IMR-90 (cell line): ENCODE measurements at regions not wholly inside any gene's neighbourhood (a gene's known extent, or its start where the extent isn't known, plus 50 kb on each side); places are given as distances from the start of the nearest gene placed in this dataset.

Source experiments
- ATAC-seq: fragments of 200-7000 bp; cut with Tn5 transposase; 2 replicates; pipeline ENCODE4 v1.9.1; 2020; ENCODE audit warnings: low read depth, mild to moderate bottlenecking, moderate library complexity
- BruUV-seq: library from RNA; stranded (reverse); fragments of 400-500 nt; replicated peaks from 2 replicates; lab custom pipeline; 2021; lab: Mats Ljungman, UMichigan
- CTCF ChIA-PET: fragments of 300-600 bp; formaldehyde crosslinking; extraction: SDS; loops from one replicate; lab custom pipeline; 2021; ENCODE audit warnings: antibody characterized with exemption; lab: Yijun Ruan, JAX
- POLR2A ChIA-PET: fragments of 300-600 bp; sonication (Branson Sonifier 250); formaldehyde crosslinking; loops from one replicate; lab custom pipeline; 2022; ENCODE audit warnings: antibody characterized with exemption; ENCODE audit not compliant: unreplicated experiment; lab: Charles Lee
- DNase-seq: peaks from one replicate; pipeline ENCODE4 v3.0.0; 2013
- H2AFZ ChIP-seq: replicated peaks from 2 replicates; pipeline ENCODE3; 2013; ENCODE audit warnings: low read length, mild to moderate bottlenecking; ENCODE audit not compliant: poor library complexity
- H2AK5ac ChIP-seq: 2 replicates; pipeline ENCODE4 v1.6.1; 2013; ENCODE audit warnings: low read depth, low read length, inconsistent platforms
- H2AK9ac ChIP-seq: replicated peaks from 2 replicates; pipeline ENCODE3; 2013; ENCODE audit warnings: mild to moderate bottlenecking, low read depth, low read length, moderate library complexity; ENCODE audit not compliant: poor library complexity
- H2BK120ac ChIP-seq: 2 replicates; pipeline ENCODE4 v1.6.1; 2013; ENCODE audit warnings: low read depth, low read length, inconsistent platforms
- H2BK15ac ChIP-seq: 3 replicates; pipeline ENCODE4 v1.6.1; 2013; ENCODE audit warnings: low read depth, low read length, inconsistent platforms
- H2BK20ac ChIP-seq: 2 replicates; pipeline ENCODE4 v1.6.1; 2013; ENCODE audit warnings: low read depth, mild to moderate bottlenecking, inconsistent platforms, low read length, moderate library complexity
- H2BK5ac ChIP-seq: 2 replicates; pipeline ENCODE4 v1.6.1; 2013; ENCODE audit warnings: mild to moderate bottlenecking, low read depth, low read length, inconsistent platforms; ENCODE audit not compliant: poor library complexity, severe bottlenecking
- H3K14ac ChIP-seq: replicated peaks from 2 replicates; pipeline ENCODE4 v1.6.1; 2013; ENCODE audit warnings: low read depth, low read length, inconsistent platforms
- H3K18ac ChIP-seq: 2 replicates; pipeline ENCODE4 v1.6.1; 2013; ENCODE audit warnings: low read depth, low read length, control low read depth
- H3K23ac ChIP-seq: 2 replicates; pipeline ENCODE4 v1.6.1; 2013; ENCODE audit warnings: low read depth, low read length, inconsistent platforms
- H3K27ac ChIP-seq: 2 replicates; pipeline ENCODE4 v1.5.1; 2013; ENCODE audit warnings: mild to moderate bottlenecking, control low read depth, low read length; ENCODE audit not compliant: insufficient read depth
- H3K27me3 ChIP-seq: 2 replicates; pipeline ENCODE4 v1.6.1; 2013; ENCODE audit warnings: low read length; ENCODE audit not compliant: control insufficient read depth, insufficient read depth
- H3K36me3 ChIP-seq: 2 replicates; pipeline ENCODE4 v1.6.1; 2013; ENCODE audit warnings: low read length, mixed read lengths; ENCODE audit not compliant: control insufficient read depth, insufficient read depth
- H3K4ac ChIP-seq: 2 replicates; pipeline ENCODE4 v1.6.1; 2013; ENCODE audit warnings: low read depth, low read length, inconsistent platforms
- H3K4me1 ChIP-seq: 2 replicates; pipeline ENCODE4 v1.6.1; 2013; ENCODE audit warnings: low read length, mixed read lengths; ENCODE audit not compliant: control insufficient read depth, insufficient read depth
- H3K4me2 ChIP-seq: 2 replicates; pipeline ENCODE4 v1.6.1; 2013; ENCODE audit warnings: low read depth, mild to moderate bottlenecking, control low read depth, low read length, moderate library complexity
- H3K4me3 ChIP-seq: 2 replicates; pipeline ENCODE4 v1.5.1; 2013; ENCODE audit warnings: low read depth, mild to moderate bottlenecking, control low read depth, low read length, moderate library complexity; ENCODE audit not compliant: insufficient read depth
- H3K56ac ChIP-seq: 2 replicates; pipeline ENCODE4 v1.6.1; 2013; ENCODE audit warnings: low read length, inconsistent platforms; ENCODE audit not compliant: insufficient read depth; ENCODE audit errors: extremely low read depth
- H3K79me1 ChIP-seq, 2 experiments: 2 replicates each; pipeline ENCODE4 v1.6.1; 2013; ENCODE audit warnings: low read length in 2 of 2, inconsistent platforms in 1 of 2, low read depth in 1 of 2
- H3K9ac ChIP-seq: 2 replicates; pipeline ENCODE4 v1.6.1; 2013; ENCODE audit warnings: low read depth, low read length, control low read depth
- H3K9me1 ChIP-seq: 2 replicates; pipeline ENCODE4 v1.6.1; 2013; ENCODE audit warnings: low read length, inconsistent platforms; ENCODE audit not compliant: insufficient read depth
- H3K9me3 ChIP-seq: 2 replicates; pipeline ENCODE4 v1.6.1; 2013; ENCODE audit warnings: low read length; ENCODE audit not compliant: control insufficient read depth, insufficient read depth
- H4K20me1 ChIP-seq: 2 replicates; pipeline ENCODE4 v1.6.1; 2013; ENCODE audit warnings: low read length, inconsistent platforms; ENCODE audit not compliant: insufficient read depth
- H4K5ac ChIP-seq: 2 replicates; pipeline ENCODE4 v1.6.1; 2013; ENCODE audit warnings: mild to moderate bottlenecking, low read depth, low read length, control low read depth
- H4K8ac ChIP-seq, 2 experiments: 2 replicates each; pipeline ENCODE4 v1.6.1; 2013; ENCODE audit warnings: low read depth in 2 of 2, low read length in 2 of 2, control low read depth in 1 of 2, inconsistent platforms in 1 of 2
- H4K91ac ChIP-seq: 2 replicates; pipeline ENCODE4 v1.6.1; 2013; ENCODE audit warnings: low read depth, low read length, inconsistent platforms; ENCODE audit not compliant: insufficient read depth
- CEBPB ChIP-seq: IDR thresholded peaks from 2 replicates; pipeline ENCODE4 v1.6.1; 2012; ENCODE audit warnings: low read depth, low read length, improper control_type of control experiment
- FOS ChIP-seq: fragments of 150-350 bp; IDR thresholded peaks from 2 replicates; pipeline ENCODE4 v1.6.1; 2016; ENCODE audit warnings: low read depth, low read length
- RFX5 ChIP-seq: IDR thresholded peaks from 2 replicates; pipeline ENCODE4 v1.8.0; 2012; ENCODE audit warnings: low read depth, mild to moderate bottlenecking, low read length, moderate library complexity
- SMC3 ChIP-seq: fragments of 150-350 bp; IDR thresholded peaks from 2 replicates; pipeline ENCODE4 v1.6.1; 2016; ENCODE audit warnings: low read depth, mild to moderate bottlenecking, antibody characterized with exemption, low read length, moderate library complexity
- WGBS, 2 experiments: methylation state at CpG; one replicate each; pipeline versions ENCODE4 v1.1.5 to v1.1.7; 2013; ENCODE audit warnings: missing lambda C conversion rate in 2 of 2; ENCODE audit not compliant: insufficient read length in 1 of 2; ENCODE audit errors: extremely low coverage in 2 of 2; 5-methylcytosine and 5-hydroxymethylcytosine counted together
- dilution Hi-C: fragments of 300-500 bp; cut with HindIII; formaldehyde crosslinking; loops from one replicate; pipeline ENCODE4 v1.14.3; 2018; ENCODE audit warnings: low sequenced_read_pairs; ENCODE audit not compliant: unreplicated experiment
- in situ Hi-C: fragments of 300-500 bp; cut with MboI; formaldehyde crosslinking; loops from 3 replicates; pipeline ENCODE4 v1.14.3; 2019; ENCODE audit warnings: low sequenced_read_pairs, inconsistent platforms, mixed read lengths
- intact Hi-C: fragments of 100-400 bp; cut with micrococcal nuclease; formaldehyde crosslinking; loops from 2 replicates; pipeline ENCODE4 v1.10.0; 2022
- TF ChIP-seq, protein P1 (sequence below): fragments of 150-350 bp; IDR thresholded peaks from 2 replicates; pipeline ENCODE4 v1.6.1; 2017; ENCODE audit warnings: mild to moderate bottlenecking, antibody characterized with exemption, low read length, low read depth

DNA sequence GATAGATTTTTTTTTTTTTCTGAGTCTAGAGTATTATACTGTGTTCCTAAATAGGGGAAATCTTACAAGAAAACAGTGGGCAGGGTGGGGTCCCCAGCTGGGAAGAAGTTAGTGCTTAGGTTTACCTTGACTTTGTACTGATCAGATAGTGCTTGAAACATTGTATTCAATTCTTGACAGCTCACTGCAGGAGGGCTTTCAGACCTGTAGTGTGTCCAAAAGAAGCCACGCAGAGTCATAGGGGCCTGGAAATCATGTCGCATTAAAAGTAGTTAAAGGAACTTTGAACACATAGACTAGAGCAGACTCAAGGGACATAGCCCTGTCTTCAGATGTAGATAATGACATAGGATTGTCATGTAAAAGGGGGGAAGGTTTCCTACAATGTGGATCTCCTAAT is 215.4 kb upstream of the NR4A3 start:
- Histone ChIP-seq H3K18ac (no peak overlapping the region), H4K20me1 (no peaks in the 10 kb centered on the region), H3K4me3 (no peak overlapping the region), H2BK15ac (no peak overlapping the region), H3K27me3 (peaks cover 15% of the 10 kb centered on the region), H4K8ac (no peak overlapping the region), H3K79me1 (no peaks in the 10 kb centered on the region), H2BK120ac (no peak overlapping the region), H2AFZ (no peak overlapping the region), H3K4me1 (no peaks in the 10 kb centered on the region), H3K9me1 (no peaks in the 10 kb centered on the region), H2AK9ac (no peak overlapping the region), H2BK20ac (no peak overlapping the region), H4K5ac (no peak overlapping the region), H3K9me3 (0 out of 2 replicates have a peak, but pooled peaks cover 2% of the 10 kb centered on the region), H2AK5ac (no peak overlapping the region), H3K14ac (no peak overlapping the region), H3K23ac (no peak overlapping the region), H3K56ac (no peak overlapping the region), H3K4ac (no peak overlapping the region), H3K4me2 (no peak overlapping the region), H4K91ac (no peak overlapping the region), H3K27ac (no peak overlapping the region), H3K36me3 (no peaks in the 10 kb centered on the region), H3K9ac (no peak overlapping the region), H2BK5ac (no peak overlapping the region)
- in situ Hi-C loops (no loop called here), dilution Hi-C loops (no loop called here), intact Hi-C loops (no loop called here)
- DNase-seq (no peak), ATAC-seq (no peak)
- TF ChIP-seq SMC3 (no peak), CEBPB (no peak), FOS (no peak), RFX5 (no peak)
- TF ChIP-seq, protein P1, sequence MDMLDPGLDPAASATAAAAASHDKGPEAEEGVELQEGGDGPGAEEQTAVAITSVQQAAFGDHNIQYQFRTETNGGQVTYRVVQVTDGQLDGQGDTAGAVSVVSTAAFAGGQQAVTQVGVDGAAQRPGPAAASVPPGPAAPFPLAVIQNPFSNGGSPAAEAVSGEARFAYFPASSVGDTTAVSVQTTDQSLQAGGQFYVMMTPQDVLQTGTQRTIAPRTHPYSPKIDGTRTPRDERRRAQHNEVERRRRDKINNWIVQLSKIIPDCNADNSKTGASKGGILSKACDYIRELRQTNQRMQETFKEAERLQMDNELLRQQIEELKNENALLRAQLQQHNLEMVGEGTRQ = no peak
- WGBS, 2 experiments = no CpG with 5 or more reads among the region's 2 CpGs
- POLR2A ChIA-PET = no interaction called here
- no TSS peak for BruUV-seq
- CTCF ChIA-PET = no interaction called here
